GM19438 (cell line): ENCODE measurements at regions not wholly inside any gene's neighbourhood (a gene's known extent, or its start where the extent isn't known, plus 50 kb on each side); places are given as distances from the start of the nearest gene placed in this dataset.
"Not testable (repeated sequence)": the region's sequence is repeated elsewhere in the genome, so short reads cannot be mapped to it uniquely, and the experiment has no call there.

Source experiments
- ATAC-seq: cut with Tn5 transposase; IDR thresholded peaks from one replicate; pipeline ENCODE4 v1.9.1; 2021; ENCODE audit warnings: low read depth; ENCODE audit not compliant: unreplicated experiment

DNA sequence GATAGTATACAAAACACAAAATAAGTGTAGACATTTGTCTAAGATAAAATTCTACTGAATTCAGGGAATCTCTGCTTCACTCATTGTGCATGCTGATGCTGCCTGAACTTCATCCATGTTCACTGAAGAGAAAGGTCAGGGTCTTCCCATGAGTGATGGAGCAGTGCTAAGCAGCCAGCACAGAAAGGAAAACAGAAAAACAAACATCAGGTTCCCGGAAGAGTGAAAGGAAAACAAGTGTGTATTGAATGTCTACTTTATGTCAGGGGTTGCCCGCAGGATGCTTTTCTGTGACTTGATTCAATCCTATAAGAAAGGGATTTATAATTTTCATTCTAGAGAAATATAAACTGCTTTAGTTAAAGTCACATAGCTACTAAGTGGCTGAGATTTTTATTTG is 522.4 kb downstream of the RAB28 start:
- ATAC-seq = no peak

GRCh38 chr4:12958436-12958835 is 525.7 kb downstream of the RAB28 start:
- no peak for ATAC-seq

DNA sequence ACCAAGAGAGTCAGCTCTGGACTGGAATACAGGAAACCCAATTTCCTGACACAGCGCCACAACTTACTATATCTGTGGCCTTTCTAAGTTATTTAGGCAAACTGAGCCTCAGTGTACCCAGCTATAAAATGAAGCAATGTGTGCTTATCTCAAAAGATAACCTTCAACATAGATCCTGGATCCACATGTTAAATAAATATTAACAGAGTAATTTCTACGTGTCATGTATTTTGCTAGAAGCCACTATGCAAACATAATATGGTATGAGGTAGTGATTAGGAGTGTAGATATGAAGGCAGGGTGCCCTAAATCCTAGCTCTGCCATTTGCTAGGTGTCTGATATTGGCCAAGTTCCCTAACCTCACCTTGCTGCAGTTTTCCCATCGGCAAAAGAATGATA is 527.0 kb downstream of the RAB28 start:
- no peak for ATAC-seq

GRCh38 chr4:12956026-12956425 is 528.1 kb downstream of the RAB28 start:
- no peak for ATAC-seq

DNA sequence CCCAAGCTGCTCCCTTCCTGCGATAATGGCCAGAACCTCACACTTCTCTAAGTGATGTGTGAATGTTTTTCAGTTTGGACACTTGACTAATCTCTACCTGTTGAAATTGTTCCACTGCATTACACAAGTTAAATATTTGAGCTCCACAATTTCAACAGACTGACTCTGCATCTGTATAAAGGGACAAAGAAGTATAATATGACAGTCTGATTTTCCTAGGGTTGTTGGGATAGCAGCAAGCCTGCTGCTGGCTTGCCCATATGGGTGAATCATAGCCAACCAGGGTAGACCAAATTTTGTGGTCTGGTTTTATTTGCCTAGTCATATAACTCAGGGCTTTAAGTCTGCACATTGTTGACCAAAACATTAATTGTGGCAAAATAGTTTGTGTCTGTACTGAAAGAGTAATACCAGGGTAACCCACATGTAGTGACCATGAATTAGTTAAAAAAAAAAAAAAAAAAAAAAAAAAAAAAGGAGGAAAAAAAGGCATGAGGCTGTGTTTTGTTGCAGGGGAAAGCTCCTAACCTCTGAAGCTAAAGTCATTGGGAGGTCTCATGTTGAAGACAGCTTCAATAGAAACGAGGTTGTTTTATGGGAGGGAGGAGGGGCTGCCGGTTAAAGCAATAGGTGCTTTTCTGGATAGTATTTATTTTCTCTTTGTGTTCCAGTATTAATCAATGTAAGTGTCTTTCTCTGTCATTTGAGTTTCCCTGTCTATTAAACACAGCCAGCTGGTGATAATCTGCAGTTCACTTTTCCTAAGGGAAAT is 534.2 kb downstream of the RAB28 start:
- ATAC-seq = no peak

DNA sequence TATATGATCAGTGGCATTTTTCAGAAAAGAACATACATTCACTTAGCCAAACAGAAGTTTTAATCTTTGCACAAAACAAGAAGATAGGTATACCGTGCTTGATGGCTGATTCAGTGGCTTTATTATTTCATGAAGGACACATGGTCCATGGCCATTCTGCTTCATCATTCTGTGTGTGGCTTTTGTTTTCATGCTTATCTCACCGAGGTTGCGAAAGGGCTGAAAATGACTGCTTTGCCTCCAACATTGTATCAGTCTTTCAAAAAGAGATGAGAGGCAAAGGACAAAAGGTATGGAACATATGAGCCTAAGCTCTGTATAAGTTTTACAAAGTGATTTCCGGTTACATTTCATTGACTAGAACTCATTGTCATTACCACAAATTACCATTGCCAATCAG is 541.1 kb downstream of the RAB28 start:
- ATAC-seq = no peak

DNA sequence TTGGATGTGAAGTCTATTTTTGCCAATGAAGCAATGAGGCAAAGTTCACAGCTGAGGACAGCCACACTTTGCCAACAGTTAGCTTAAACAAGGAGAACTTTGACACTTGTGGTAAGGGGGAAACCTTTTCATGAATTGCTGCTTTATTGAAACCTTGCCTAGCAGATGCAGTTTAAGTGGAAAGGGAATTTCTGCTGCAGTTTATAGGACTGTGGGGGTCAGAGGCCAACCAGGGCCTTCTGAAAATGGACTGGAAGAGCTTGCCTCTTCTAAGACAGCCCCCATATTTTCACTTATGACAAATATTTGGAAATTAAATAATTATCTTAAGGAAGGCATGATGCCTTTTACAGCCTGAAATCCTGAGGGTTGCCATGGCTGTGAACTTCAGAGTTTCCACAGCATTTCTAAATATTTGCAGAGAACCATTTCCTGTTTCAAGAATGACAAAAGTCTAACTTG is 550.3 kb downstream of the RAB28 start:
- no peak for ATAC-seq

DNA sequence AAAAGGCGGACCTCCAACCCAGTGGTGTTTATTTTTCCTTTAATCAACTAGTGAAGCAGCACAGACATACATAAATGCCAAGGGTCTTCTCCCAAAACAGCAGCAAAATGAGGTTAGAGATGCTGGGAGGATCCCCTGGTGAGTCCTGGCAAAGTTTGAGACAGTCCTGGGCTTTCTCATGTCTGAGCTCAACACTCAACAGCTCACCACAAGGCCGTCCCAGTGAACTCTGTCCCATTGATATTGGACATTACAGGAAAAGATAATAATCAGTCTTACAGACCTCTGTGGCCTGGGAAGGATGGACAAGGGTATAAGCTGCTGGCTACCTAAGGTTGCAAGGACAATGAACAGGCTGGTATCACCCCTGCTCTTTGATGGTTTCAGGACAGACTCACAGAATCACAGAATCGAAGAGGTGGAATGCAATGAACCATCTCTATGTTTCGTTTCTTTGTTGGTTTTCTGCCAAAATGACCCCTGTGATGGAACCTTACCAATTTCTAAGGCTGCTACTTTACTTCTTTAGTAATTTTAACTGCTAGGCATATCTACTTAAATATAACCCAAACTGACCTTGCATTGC is 551.8 kb downstream of the RAB28 start:
- no peak for ATAC-seq

- ATAC-seq = no peak
Observed at GRCh38 chr4:12929784-12930183, 554.4 kb downstream of the RAB28 start.

GRCh38 chr4:12928751-12929150 is 555.4 kb downstream of the RAB28 start:
- ATAC-seq = no peak

DNA sequence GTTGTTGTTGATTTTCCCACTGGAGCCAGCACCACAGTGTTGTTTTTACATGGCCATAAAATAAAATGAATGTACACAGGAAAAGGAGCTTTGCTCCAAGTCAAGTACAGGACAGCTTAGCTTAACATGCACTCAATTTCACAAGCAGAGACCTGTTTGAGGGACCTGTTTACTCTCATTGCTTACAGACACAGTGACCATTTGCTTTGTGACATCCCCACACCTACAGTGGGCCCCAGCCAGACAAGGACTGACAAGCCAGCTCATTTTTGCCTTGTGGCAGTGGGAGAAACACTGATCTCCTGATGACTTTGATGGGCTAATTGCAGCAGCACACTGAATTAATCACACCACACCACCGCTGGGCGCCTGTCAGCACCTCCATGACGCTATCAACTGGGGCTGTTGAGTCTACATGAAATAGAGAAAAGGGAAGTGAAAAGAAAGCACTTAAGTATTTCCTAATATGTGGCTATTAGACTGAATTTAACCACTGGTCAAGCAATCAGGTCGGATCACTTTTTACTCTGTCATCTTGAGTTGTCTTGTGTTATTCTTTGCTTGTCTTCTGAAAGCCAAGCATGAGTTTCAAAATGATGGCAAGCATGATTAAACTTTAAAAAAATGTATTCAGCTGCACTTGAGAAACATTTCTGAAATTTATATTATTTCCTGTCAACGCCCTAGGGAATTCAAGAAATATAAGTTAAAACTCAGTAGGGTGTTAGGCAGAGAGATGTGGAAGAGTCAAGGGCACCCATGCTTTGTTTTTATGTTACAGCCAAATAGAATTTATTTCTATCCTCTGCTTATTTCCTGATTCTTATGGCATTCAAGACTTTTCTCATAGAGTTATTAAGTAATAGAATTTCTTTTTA is 557.7 kb downstream of the RAB28 start:
- no peak for ATAC-seq

DNA sequence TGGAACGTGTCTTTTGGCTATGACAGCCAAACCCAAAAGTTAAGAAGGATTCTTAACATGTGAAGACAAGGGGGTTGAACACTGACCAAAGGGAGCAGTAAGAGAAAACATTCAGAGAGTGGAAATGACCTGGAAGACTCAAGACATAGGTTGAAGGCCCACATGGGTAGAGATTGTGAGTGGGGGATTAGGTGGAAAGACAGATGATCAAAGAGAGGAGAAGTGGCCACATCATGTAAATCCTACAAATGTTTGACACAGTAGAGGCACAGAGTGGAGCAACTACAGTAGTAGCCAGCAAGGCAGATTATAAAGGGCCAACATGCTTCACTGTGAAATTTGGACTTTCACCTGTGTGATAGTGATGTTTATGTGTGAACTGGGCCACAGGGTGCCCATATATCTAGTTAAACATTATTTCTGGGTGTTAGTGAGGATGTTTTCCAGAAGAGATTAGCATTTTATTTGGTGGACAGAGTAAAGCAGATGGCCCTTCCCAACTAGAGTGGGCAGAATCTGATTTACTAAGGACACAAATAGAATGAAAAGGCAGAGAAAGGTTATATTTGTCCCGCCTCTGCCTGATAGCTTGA is 559.3 kb downstream of the RAB28 start:
- ATAC-seq = no peak

DNA sequence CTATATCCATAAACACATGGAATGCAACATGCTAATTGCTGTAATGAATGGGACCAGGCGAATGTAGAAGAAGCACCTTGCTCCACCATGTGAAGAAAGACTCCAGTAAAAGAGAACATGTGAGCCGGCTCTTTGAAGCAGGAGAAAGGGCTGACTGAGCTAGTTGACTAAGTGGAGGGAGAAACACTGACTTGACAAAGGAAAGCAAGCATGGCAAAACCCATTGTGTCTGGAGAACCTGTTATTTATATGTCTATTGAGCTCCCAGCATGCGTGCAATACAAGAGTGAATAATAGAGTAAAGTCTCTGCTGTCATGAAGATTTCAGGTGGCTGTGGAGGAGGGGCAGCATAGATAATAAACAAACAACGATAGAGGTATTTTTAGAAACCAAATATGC is 559.9 kb downstream of the RAB28 start:
- ATAC-seq = no peak

DNA sequence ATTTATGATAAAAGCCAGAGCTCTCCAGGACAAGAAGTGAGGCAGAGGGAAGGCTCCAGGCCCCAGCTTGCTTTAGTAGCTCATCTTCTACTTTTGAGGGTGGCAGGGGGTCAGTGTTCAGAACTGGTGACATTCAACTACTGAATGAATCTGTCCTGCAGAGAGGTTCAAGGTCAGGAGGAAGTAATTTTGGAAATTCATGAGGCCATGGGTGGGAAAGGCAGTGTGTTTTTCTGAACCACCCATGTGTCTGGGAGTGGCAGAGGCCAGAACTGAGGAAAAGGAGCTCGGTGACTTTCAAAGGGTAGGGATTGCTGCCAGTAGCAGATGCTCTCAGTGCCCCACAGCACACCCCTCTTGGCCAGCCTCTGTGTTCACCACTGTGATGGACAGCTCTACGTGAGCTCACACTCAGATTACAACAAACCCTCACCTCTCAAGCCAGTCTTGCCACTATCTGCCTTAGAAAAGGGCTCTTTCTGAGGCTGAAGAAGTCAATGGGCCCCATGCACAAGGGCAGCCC is 571.2 kb downstream of the RAB28 start:
- ATAC-seq = no peak

DNA sequence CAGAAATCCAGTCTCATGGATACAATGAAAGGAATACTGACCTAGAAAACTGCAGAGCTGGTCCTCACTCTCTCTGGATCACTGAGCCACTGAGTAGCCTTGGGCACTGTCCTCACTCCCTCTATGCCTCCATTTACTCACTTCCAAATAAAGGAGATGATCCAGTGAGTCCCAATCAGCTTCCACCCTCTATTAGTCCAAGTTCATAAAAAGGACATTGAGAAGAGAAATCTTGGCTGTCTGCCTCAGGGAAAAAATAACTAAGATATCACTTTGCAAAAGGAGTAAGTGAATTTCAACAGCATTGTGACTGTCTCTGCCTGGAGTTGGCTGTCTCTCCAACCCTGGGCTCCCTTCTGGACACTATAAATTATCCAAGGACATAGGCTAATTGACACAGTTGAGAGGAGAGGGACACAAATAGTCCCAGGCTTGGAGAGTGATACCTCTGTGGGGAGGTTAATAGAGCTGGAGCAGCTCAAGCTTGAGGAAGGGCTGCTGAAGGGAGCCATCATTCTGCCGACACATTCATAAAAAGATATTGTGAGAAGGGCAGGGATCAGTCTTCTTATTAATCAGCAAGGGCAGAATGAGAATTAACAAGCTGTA is 572.3 kb downstream of the RAB28 start:
- no peak for ATAC-seq

DNA sequence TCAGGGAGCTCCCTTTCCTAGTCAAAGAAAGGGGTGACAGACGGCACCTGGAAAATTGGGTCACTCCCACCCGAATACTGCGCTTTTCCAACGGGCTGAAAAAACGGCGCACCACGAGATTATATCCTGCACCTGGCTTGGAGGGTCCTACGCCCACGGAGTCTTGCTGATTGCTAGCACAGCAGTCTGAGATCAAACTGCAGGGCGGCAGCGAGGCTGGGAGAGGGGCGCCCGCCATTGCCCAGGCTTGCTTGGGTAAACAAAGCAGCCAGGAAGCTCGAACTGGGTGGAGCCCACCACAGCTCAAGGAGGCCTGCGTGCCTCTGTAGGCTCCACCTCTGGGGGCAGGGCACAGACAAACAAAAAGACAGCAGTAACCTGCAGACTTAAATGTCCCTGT is 580.5 kb downstream of the RAB28 start:
- not testable (repeated sequence) for ATAC-seq

DNA sequence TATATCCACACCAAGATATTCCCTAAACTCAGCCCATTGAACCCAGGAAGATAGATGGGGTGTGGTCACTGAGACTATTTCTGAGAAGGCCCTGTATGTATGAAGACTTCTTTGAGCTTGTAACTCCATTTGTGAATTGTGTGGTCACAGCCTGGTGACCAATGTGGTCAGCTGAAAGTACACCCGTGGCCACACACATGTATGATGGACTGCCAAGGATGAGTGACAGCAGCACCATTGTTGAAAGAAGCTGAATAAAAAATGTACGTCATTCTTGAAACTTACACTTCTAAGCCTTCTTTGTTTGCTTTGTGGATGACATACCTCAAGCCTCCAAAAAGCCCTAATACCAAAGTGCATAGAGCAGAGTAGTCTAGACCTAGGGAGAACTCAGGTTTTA is 581.4 kb downstream of the RAB28 start:
- ATAC-seq = no peak

- ATAC-seq = no peak
Observed at GRCh38 chr4:12897954-12898353, 586.2 kb downstream of the RAB28 start.

DNA sequence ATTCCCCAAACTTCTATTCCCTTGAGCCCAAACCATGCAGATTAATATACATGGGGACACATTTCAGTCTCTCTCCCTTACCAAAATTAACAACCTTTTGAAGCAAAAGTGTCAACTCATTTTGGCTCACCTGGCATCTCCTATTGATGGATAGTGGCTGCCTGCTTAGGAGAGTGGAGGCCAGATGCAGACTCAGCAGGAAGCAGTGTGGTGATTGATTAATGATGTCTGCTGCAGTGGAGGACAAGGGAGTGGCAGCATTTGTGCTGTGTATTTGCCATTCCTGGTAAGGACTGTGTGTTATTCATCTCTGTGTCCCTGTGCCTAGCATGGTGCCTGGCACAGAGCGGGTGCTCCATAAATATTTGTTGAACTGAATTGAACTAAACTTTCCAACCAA is 590.1 kb downstream of the RAB28 start:
- ATAC-seq = no peak

GRCh38 chr4:12889054-12889453 is 595.1 kb downstream of the RAB28 start:
- ATAC-seq = no peak
